KBM-7 (cell line): ENCODE measurements at regions not wholly inside any gene's neighbourhood (a gene's known extent, or its start where the extent isn't known, plus 50 kb on each side); places are given as distances from the start of the nearest gene placed in this dataset.
"Not testable (repeated sequence)": the region's sequence is repeated elsewhere in the genome, so short reads cannot be mapped to it uniquely, and the experiment has no call there.

Source experiments
- DNase-seq: peaks from one replicate; pipeline ENCODE4 v3.0.0-alpha.2; 2015
- in situ Hi-C: fragments of 300-500 bp; cut with MboI; formaldehyde crosslinking; loops from 2 replicates; pipeline ENCODE4 v1.14.3; 2020; ENCODE audit warnings: low sequenced_read_pairs, low pct_unique_long_range_greater_than_20kb, mixed read lengths

DNA sequence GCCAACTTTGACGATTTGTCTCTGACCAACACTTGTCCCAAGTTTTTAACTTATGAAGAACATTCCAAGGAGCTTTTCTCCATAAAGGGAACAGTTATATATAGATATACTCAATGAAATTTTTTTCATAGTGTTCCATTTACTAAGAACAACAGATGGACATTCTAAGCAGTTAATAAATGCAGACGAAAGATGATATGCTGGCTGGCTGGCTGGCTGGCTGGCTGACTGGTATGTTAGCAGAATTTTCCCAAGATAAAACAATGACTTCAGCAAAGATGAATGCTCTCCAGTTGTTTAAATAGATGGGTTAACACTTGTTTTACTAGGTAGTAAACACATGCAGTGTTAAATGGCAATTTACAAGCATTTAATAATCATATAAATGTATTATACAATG, 62.2 kb downstream of the SPANXN3 start:
- no peak for DNase-seq
- in situ Hi-C loops = no loop called here

DNA sequence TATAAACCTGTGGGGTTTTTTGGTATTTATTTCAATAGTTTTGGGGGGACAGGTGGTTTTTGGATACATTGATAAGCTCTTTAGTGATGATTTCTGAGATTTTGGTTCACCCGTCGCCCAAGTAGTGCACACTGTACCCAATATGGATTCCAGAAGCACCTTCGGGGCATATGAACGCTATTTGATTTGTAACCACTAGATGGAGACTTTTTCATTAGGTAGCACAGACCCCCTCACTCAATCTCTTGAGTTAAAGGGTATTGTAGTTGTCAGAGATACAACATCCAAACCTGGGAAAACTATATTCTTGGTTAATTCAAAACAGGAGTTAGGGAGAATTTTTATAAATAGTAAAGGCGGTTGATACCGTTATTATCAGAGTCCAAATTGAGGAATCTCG, 79.8 kb downstream of the SPANXN3 start:
- in situ Hi-C loops = no loop called here
- peak; percentile 23 for DNase-seq

DNA sequence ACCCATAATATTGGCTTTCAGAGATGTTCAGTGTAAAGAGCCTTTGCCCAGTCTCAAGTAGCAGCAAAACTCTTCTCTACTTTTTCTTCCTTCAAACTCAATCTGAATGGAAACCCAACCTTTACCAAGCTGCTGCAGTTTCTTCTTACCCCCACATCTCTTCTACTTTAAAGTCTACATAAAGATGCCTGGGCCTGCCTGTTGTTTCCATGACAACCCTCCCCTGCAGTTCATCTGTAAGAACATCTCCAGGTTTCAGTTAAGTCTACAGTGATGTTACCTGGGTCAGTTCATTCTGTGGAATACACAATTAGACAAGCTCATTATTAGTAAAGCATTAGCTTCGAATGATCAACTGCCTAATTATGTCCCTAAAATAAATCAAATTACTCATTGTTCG, 81.4 kb downstream of the SPANXN3 start:
- no peak for DNase-seq
- in situ Hi-C loops = no loop called here

DNA sequence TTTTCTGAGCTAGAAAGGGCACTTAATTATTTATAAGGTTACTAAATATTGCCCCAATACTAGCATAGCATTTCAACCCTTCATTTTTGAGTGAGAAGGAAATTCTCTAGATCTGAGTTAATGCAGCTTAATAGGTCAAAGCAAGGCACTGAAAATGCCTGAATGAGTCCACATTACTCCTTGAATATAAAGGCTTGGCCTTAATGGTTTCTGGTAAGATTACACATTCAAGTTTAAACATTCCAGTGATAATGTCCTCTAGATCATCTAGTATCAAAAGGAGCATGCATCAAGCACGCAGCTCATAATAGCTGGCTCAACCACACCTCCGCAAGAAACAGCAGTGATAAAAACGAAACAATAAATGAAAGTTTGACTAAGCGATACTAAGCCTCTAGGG, 87.5 kb downstream of the SPANXN3 start:
- DNase-seq = no peak
- in situ Hi-C loops = no loop called here

DNA sequence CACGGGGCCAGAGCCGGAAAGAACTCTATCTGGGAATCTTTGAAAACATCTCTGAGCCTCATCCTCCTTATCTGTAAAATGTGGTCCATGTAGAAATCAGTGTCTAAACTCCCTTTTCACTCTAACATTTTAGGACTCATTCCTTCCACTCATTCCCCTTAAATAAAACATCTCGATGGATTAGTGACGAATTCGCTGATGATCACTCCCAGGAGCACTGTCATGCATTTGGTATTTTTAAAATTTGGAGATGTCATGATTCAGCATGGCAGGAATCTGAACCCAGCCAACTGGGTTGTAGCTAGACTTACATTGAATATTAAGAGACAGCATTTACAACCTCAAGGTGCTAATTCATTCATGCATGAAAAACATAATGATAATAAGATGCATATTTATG, 88.1 kb downstream of the SPANXN3 start:
- DNase-seq = no peak
- in situ Hi-C loops = no loop called here

DNA sequence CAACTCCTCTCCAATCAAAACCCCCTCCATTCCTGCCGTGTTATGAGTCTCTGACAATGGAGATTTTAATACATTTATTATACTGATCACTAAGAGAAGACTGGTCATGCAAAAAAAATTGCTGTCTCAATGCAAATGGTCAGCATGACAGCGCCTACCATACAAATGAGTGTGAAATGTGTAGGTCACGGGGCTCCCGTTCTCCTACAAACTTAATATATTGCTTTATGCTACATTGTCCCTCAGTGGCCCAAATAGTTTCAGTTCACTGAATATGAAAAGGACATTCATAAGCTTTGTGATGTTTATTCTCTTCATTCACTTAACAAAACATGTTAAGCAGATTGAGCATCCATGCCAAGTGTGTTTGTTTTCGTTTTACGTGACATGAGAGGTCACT, 116.1 kb downstream of the SPANXN3 start:
- DNase-seq = no peak
- in situ Hi-C loops = no loop called here

DNA sequence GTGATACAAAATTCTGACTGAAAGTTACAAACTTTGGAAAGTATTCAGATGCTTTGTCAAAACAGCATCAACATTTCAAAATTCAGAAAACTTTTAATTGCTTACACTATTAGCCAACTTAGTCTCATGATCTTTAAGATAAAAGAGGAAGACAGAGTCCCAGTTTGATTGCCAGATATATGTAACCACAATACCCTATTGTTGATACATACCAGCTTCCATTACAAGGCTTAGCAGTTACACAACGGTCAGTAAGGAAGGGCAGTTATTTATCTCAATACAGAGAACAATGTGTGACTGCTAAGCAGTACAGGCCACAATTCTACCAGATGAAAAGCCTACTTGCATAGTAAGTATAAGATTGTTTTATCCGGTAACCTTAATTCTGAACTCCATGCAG, 138.4 kb downstream of the SPANXN3 start:
- in situ Hi-C loops = no loop called here
- no peak for DNase-seq

DNA sequence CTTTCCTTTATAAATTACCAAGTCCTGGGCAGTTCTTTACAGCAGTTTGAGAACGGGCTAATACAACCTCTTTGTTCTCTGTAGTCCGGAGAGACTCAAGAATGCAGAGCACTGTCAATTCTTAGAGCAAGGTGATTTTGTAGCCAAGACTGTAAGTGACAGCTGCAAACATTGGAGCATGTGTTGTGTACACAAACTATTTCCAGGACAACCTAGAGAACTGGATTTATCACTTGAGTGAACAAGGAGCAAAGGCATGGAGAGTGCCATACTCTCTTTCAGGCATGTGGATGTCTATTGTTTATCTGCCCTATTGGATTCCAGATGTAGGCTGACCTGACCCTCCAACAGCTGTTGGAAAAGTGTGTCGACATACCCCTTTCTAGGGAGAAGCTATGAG, 153.9 kb downstream of the SPANXN3 start:
- in situ Hi-C loops = no loop called here
- DNase-seq = no peak

DNA sequence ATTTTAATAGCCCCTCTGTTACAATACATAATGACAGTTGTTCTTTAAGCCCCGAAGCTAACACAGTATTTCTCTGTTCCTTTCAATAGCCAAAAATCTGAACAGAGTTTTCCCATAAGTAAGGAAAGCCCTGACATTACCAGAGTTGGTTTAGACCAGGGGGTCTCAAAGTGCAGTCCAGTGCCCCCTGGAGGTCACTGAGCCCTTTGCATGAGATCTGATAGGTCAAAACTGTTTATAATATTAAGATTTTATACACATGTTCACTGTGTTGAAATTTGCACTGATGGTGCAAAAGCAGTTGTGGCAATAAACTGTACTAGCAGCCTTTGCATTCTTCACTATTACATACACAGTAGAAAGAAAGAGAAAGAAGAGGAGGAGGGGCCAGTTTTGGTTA, 177.1 kb downstream of the SPANXN3 start:
- in situ Hi-C loops = no loop called here
- no peak for DNase-seq

DNA sequence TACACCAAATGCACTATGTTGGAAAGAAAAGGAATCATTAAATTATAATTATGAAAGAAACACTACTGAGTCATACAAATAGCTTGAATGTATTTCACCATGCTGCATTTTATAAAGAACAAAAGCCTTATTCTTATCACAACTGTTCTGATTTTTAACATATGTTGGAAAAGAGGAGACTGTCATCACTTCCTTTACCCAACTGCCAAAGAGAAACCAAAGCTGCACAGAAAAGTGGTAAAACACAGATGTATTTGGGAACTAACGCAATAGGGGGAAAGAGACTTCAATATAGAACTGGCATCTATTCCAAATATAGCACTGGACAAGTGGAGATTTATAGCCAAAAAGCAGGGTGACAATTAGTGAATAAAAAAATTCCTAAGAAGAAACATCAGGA, 181.0 kb downstream of the SPANXN3 start:
- no peak for DNase-seq
- in situ Hi-C loops = no loop called here

DNA sequence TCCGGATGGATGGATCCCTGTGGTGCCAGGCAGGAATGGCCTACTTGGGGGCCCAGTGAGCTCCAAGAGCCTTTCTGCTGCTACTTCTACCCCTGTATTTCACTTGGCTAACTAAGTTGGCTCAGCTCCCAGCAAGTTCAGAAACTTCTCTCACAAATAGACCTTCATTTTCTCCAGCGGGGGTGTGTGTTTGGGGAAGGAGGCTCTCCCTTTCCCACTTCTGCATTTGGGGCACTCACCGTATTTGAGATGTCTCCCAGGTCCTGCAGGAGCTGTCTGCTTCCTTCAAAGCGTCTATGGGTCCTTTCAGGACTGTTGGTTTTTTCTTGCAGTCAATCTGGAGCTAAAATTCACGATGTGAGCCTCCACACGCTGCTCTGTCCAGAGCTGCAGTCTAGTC, 197.7 kb downstream of the SPANXN3 start:
- DNase-seq = no peak
- in situ Hi-C loops = no loop called here

DNA sequence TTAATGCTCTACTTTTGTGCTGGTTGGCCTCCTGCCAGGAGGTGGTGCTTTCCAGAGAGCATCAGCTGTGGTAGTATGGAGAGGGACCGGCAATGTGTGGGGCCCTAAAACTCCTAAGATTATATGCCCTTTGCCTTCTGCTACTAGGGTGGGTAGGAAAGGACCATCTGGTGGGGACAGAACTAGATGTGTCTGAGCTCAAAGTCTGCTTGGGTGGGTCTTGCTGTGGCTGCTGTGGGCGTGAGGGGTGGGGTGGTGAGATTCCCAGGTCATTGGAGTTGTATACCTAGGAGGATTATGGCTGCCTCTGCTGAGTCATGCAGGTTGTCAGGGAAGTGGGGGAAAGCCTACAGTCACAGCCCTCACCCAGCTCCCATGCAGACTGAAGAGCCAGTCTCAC, 198.4 kb downstream of the SPANXN3 start:
- DNase-seq, in situ Hi-C loops: not testable (repeated sequence)

DNA sequence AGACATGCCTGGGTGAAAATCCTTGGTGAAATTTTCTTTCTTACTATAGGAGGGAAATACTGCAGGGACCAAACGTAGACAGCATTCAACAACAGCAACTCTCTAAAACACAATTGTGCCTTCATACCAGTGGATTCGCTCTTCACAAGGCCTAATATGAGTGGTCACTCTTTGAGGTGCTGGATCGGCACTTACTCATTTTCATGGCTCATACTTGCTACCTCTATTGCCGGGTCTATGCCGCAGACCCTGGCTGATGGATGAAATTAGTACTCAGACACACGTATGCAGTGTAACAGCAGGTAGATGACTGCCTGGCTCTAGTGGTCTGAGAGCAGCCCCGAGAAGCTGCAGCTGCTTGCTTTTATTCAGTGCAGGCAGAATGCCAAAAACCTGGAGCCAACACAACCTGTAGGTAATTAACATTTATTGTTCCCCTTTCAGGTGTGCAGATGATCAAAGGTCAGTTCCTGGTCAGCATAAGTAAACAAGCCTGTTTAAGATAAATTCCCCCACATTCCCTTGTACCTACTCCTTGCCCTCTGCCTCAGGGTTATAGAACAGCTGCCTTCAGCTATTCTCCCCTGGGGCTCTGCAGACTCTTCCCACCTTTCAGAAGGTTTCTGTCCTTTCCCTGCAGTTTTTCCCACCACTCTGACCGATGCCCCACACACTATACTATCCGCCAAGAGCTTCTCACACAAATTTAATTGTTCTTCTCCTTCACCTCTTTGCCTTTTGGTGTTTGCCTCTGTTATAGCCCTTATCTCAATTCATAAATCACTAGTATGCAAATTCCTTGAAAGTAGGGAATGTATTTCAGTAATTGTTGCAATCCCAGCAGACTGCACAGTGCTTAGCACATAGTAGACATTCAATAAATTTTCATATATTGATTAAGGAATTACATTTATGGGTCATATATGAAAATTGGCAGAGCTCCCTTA, 210.0 kb downstream of the SPANXN3 start:
- DNase-seq = no peak
- in situ Hi-C loops = no loop called here

DNA sequence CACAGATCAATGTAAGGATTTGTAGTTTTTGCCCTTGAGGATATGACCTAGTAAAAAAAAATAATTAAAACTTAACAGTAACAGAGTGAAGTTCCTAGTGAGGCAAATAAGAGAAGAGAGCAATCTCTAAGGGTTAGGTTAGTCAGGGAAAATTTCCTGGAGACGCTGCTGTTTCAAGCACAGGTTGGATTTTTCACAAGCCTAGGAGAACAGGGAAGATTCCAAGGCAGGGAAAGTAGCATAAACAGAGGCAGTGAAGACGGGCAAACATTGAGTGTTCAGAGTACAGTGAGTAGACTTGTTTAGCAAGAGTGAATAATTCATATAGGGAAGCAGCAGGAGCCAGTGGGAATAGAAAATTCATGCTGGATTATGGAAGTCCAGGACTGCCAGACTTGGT, 212.8 kb downstream of the SPANXN3 start:
- no peak for DNase-seq
- in situ Hi-C loops = no loop called here

DNA sequence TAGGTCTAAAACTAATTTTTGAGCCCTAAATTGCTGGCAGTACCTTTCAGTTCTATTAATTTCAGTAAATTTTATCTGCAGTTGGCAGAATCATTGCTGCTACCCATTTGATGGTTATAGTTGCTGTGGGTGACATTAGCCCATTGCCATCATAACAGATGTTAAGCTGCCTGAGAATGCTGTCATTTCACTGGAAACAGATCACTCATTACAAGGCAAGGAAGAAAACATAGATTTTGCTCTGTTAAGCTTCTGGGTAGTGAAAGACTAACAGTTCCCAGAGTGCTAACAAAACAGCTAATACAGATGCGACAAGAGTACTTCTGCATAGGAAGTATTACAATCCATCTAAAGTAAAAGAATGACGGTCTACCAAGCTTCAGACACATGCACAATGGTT, 213.2 kb downstream of the SPANXN3 start:
- in situ Hi-C loops = no loop called here
- DNase-seq = no peak

DNA sequence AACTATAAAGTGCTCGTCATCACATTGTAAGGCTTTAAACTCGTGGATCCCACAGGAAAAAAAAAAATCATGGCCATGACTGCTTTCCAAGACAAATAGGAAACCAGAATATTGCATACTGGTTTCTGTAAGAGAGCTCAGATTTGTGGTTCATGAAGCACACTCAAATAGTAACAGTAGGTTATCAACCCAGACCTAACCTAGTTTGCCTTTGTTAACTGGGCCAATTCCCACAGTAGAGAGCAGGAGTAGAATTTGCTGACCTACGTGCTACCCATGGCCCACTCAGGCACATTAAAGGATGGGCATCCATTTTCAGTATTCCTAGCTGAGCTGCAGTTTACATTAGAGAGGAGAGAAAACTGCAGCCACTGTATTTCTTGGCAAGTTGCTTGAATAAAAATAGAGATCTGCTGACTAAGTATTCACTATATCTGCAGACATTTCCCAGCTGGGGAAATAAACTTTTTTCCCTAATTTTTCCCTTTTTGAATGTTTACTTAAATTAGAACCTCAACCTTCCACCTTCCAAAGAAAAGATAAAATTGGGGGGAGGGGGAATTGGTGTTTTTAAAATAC, 218.5 kb downstream of the SPANXN3 start:
- no peak for DNase-seq
- in situ Hi-C loops = no loop called here

DNA sequence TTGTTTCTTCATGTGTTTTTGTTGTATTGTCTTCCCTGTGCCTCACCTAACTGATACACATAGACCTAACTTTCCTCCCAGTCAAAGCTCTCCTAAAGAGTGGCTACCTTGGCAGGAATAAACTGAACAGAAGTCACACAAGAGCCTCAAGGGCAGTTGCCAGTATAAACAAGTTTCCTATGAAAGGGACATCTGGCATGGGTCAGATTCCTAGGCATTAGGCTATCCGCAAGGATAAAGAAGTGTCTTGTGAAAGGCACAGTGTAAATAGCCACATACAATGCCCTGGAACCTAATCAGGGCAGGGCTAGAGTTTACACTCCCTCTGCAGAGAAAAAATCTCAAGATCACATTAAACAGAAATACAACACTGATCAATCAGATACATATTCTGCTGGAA, 220.8 kb downstream of the SPANXN3 start:
- in situ Hi-C loops = no loop called here
- no peak for DNase-seq

DNA sequence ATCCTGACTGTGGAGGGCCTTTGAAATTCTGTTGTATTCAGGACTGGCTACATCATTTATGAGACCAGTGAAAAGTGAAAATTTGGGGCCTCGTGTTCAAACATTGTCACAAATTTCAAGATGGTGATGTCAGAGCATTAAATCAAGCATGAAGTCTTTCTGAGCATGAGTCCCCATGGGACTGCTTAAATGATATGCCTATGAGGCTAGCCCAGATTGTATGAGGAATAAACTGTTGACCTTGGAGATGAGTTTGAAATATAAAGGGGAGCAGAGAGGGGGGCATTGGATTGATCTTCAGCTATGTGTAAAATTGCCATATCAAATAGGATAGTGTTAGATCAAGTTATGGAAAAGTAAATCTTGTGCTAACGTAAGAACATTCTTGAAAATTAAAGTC, 230.0 kb downstream of the SPANXN3 start:
- DNase-seq = no peak
- in situ Hi-C loops = no loop called here

DNA sequence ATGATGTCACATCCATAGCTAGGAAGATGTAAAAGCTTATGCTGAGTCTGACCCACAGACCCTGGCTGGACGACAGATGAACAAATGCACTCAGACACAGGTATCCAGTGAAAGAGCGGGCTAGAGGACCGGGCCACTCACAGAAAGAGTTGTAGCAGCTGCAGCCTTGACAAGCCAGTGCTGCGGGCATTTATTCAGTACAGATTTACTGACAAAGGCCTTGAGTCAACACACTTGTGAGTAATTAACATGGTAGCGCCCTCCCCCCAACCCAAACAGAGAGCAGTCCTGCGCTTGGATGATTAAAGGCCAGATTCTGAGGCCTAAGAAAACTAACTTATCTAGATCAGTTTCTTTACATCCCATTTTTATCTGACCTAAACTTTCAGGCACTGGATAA, 244.6 kb downstream of the SPANXN4 start:
- no peak for DNase-seq
- in situ Hi-C loops = no loop called here

DNA sequence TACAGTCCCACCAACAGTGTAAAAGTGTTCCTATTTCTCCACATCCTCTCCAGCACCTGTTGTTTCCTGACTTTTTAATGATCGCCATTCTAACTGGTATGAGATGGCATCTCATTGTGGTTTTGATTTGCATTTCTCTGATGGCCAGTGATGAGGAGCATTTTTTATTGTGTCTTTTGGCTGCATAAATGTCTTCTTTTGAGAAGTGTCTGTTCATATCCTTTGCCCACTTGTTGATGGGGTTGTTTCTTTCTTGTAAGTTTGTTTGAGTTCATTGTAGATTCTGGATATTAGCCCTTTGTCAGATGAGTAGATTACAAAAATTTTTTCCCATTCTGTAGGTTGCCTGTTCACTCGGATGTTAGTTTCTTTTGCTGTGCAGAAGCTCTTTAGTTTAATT, 218.9 kb downstream of the SPANXN4 start:
- DNase-seq = not testable (repeated sequence)

DNA sequence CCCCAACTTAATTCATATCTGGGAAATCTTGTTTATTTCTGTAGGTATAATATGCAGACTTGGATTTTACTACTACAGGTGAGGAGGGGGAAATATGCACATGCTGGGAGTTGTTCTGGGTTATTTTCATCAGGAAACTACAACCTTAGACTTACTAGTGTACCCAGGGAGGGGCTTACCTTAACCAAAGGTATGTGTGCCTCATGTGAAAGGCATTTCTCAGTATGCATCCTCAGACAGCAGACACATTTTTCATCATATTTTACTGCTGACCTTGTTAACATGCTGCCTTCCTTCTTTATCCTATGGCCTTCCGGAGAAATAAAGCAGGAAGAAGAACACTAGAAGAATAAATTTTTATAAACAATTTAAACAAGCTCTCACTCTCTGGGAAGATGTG, 214.9 kb downstream of the SPANXN4 start:
- in situ Hi-C loops = no loop called here
- no peak for DNase-seq

More for the DNA sequence above, 218.9 kb downstream of the SPANXN4 start:
- in situ Hi-C loops = not testable (repeated sequence)
